MG63 (cell line): ENCODE measurements at regions not wholly inside any gene's neighbourhood (a gene's known extent, or its start where the extent isn't known, plus 50 kb on each side); places are given as distances from the start of the nearest gene placed in this dataset.
A peak's percentile ranks its signal among the peaks of the same experiment; 100 is the strongest.

ENCODE experiments used
- DNase-seq: peaks from one replicate; pipeline ENCODE4 v3.0.0-alpha.2; 2020
- H3K27me3 ChIP-seq: fragments of 250-450 bp; sonication (Bioruptor Pico); 2 replicates; pipeline ENCODE4 v1.5.1; 2020; ENCODE audit warnings: mild to moderate bottlenecking, moderate library complexity
- H3K36me3 ChIP-seq: fragments of 250-450 bp; sonication (Bioruptor Pico); 2 replicates; pipeline ENCODE4 v1.5.1; 2020; ENCODE audit warnings: mild to moderate bottlenecking, moderate library complexity
- H3K4me3 ChIP-seq: fragments of 250-450 bp; sonication (Bioruptor Pico); 2 replicates; pipeline ENCODE4 v1.5.1; 2020; ENCODE audit warnings: mild to moderate bottlenecking, moderate library complexity
- H3K9me3 ChIP-seq: fragments of 250-450 bp; sonication (Bioruptor Pico); 2 replicates; pipeline ENCODE4 v1.5.1; 2020; ENCODE audit warnings: mild to moderate bottlenecking, moderate library complexity

DNA sequence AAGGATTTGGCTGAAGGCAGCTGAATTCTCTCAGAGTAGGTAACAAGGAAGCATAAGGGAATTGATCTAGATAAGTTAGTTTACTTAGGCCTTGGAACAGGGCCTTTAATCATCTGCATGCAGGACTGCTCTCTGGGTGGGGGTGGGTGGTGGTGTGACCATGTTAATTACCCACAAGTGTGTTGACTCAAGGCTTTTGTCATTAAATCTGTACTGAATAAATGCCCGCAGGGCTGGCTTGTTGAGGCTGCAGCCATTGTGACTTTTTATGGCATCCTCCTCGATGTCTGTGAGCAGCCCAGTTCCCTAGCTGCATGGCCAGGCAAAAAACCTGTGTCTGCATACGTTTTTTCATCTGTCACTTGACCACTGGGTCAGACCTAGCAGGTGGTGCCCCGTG is 63.5 kb upstream of the ASCC3 start:
- Histone ChIP-seq H3K36me3 (no peaks in the 10 kb centered on the region), H3K4me3 (no peak overlapping the region), H3K27me3 (no peaks in the 10 kb centered on the region), H3K9me3 (no peaks in the 10 kb centered on the region)
- no peak for DNase-seq

DNA sequence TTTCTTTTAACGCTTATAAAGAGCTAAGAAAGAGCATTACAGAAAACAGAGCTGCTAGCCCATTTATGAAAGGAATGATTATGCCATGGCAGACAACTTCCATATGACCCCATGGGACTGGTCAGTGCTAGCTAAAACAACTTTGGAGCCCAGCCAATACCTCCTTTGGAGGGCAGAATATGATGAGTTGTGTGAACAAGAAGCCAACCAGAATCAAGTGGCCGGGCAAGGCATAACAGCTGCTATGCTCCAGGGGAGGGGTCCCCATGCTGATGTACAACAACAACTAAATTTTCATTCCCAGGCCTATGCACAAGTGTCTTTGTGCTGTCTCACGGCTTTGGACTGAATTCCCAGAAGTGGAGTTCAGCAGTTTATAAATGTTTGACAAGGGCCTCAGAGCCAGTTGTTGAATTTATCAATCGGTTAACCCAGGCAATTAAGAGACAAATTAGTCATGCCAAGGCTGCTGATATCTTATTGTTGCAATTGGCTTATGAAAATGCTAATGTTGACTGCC is 65.0 kb upstream of the ASCC3 start:
- no peak for DNase-seq
- no peaks in the 10 kb centered on the region for H3K27me3 ChIP-seq
- no peaks in the 10 kb centered on the region for H3K36me3 ChIP-seq
- H3K4me3 ChIP-seq = no peak overlapping the region
- no peaks in the 10 kb centered on the region for H3K9me3 ChIP-seq

GRCh38 chr6:100946711-100947110 is 65.6 kb upstream of the ASCC3 start:
- Histone ChIP-seq H3K27me3 (no peaks in the 10 kb centered on the region), H3K9me3 (no peaks in the 10 kb centered on the region), H3K4me3 (no peak overlapping the region), H3K36me3 (no peaks in the 10 kb centered on the region)
- no peak for DNase-seq

DNA sequence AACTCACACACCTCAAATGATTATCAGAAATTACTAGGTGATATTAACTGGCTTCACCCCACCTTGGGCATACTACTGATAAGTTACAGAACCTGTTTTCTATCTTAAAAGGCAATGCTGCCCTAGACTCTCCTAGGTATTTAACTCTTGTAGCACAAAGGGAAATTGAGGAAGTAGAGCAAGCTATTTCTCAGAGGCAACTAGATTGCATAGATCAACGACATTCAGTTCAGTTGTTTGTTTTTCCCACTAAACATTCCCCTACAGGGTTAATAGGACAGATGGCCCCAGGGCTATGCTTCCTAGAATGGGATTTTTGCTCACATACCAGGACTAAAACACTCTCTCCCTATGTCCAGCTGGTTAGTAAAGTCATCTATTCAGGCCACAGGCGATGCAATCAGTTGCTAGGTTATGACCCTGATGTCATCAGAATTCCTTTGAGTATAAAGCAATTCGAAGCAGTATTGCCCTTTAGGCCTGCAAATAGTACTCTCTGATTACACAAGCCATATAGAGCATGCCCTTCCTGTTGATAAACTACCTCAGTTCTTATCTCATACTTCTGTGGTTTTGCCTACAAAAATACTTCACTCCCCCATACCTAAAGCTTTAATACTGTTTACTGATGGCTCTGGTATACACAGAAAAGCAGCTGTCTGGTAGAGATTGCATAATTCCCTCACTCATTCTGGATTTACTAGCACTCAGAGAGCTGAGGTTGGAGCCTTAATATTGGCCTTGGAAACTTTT is 67.4 kb upstream of the ASCC3 start:
- DNase-seq = no peak
- Histone ChIP-seq H3K4me3 (no peak overlapping the region), H3K9me3 (no peaks in the 10 kb centered on the region)

GRCh38 chr6:100952006-100952405 is 70.9 kb upstream of the ASCC3 start:
- Histone ChIP-seq H3K4me3 (no peak overlapping the region), H3K9me3 (no peaks in the 10 kb centered on the region), H3K27me3 (no peaks in the 10 kb centered on the region), H3K36me3 (no peaks in the 10 kb centered on the region)
- DNase-seq = no peak

More for the DNA sequence above, 67.4 kb upstream of the ASCC3 start:
- Histone ChIP-seq H3K27me3 (no peaks in the 10 kb centered on the region), H3K36me3 (no peaks in the 10 kb centered on the region)

- no peaks in the 10 kb centered on the region for H3K27me3 ChIP-seq
- H3K36me3 ChIP-seq = no peaks in the 10 kb centered on the region
- no peaks in the 10 kb centered on the region for H3K9me3 ChIP-seq
- no peak for DNase-seq
- no peak overlapping the region for H3K4me3 ChIP-seq
Observed at GRCh38 chr6:100959280-100959679, 78.2 kb upstream of the ASCC3 start.

- H3K4me3 ChIP-seq = no peak overlapping the region
- DNase-seq = no peak
- no peaks in the 10 kb centered on the region for H3K36me3 ChIP-seq
- H3K27me3 ChIP-seq = no peaks in the 10 kb centered on the region
- no peaks in the 10 kb centered on the region for H3K9me3 ChIP-seq
Observed at GRCh38 chr6:100962466-100962865, 81.3 kb upstream of the ASCC3 start.

- H3K36me3 ChIP-seq = no peaks in the 10 kb centered on the region
- H3K9me3 ChIP-seq = no peaks in the 10 kb centered on the region
- H3K27me3 ChIP-seq = no peaks in the 10 kb centered on the region
- no peak overlapping the region for H3K4me3 ChIP-seq
- DNase-seq = no peak
Observed at GRCh38 chr6:100965067-100965466, 83.9 kb upstream of the ASCC3 start.

GRCh38 chr6:100968949-100969348 is 87.8 kb upstream of the ASCC3 start:
- no peak overlapping the region for H3K4me3 ChIP-seq
- DNase-seq = no peak

DNA sequence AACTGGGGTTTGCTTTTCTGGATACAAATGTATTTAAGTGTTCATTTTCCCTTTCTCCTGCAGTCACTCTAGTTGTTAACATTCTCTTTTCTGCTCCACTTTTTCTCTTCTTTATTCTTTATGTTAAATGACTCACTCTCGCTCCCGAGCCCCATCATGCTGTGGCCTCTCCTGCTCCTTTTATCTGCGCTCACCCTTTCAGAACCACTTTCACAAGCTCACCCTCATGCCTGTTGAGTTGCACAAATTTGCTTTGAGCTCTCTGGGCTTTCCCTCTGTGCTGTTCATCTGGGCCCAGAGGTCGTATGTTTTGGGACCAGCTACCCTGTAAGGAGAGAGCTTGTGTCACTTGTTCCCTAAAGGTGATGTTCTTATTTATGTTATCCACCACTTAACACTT is 98.1 kb upstream of the ASCC3 start:
- Histone ChIP-seq H3K27me3 (no peaks in the 10 kb centered on the region), H3K36me3 (no peaks in the 10 kb centered on the region), H3K4me3 (no peak overlapping the region), H3K9me3 (peaks cover 3% of the 10 kb centered on the region)
- DNase-seq = no peak

More at GRCh38 chr6:100968949-100969348, 87.8 kb upstream of the ASCC3 start:
- no peaks in the 10 kb centered on the region for H3K27me3 ChIP-seq
- H3K36me3 ChIP-seq = no peaks in the 10 kb centered on the region
- H3K9me3 ChIP-seq = no peaks in the 10 kb centered on the region

DNA sequence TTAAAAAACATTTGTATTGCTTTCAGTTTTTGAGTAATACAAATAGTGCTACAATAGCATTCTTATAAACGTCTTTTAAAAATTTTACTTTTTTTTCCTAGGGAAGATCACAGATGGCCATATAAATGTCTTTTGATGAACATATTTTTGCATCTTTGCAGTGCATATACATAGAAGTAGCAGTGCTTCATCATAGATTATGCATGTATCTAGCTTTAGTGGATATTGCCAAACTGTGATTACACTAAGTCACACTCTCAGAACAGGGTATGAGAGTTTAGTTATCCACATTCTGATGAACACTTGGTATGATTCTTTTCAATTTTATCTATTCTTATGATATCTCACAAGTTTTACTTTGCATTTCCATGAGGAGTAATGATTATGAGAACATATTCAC is 99.8 kb upstream of the ASCC3 start:
- no peak for DNase-seq
- no peaks in the 10 kb centered on the region for H3K27me3 ChIP-seq
- no peak overlapping the region for H3K4me3 ChIP-seq
- H3K9me3 ChIP-seq = peaks cover 3% of the 10 kb centered on the region
- no peaks in the 10 kb centered on the region for H3K36me3 ChIP-seq

DNA sequence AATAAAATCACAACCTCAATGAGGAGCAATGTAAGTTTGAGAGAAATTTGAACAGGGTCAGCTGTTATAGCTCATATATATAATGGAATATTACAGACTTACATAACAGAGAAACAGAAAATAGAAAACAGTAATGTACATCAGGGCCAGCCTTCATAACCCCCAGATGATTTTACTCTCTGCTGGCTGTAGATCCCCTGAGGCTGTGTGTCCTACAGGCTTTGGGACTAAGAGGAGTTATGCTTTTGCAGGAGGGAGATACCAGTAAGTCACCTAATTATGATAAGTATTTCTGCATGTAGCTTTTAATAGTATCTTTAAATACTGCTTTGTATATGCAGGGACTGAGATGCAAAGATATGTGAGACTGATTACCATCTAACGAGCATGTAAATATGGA is 105.8 kb upstream of the ASCC3 start:
- no peaks in the 10 kb centered on the region for H3K27me3 ChIP-seq
- no peak for DNase-seq
- peaks cover 3% of the 10 kb centered on the region for H3K9me3 ChIP-seq
- H3K4me3 ChIP-seq = no peak overlapping the region
- H3K36me3 ChIP-seq = no peaks in the 10 kb centered on the region

- no peak for DNase-seq
- Histone ChIP-seq H3K4me3 (no peak overlapping the region), H3K27me3 (no peaks in the 10 kb centered on the region), H3K9me3 (peaks cover 3% of the 10 kb centered on the region), H3K36me3 (no peaks in the 10 kb centered on the region)
Observed at GRCh38 chr6:100987556-100987955, 106.4 kb upstream of the ASCC3 start.

DNA sequence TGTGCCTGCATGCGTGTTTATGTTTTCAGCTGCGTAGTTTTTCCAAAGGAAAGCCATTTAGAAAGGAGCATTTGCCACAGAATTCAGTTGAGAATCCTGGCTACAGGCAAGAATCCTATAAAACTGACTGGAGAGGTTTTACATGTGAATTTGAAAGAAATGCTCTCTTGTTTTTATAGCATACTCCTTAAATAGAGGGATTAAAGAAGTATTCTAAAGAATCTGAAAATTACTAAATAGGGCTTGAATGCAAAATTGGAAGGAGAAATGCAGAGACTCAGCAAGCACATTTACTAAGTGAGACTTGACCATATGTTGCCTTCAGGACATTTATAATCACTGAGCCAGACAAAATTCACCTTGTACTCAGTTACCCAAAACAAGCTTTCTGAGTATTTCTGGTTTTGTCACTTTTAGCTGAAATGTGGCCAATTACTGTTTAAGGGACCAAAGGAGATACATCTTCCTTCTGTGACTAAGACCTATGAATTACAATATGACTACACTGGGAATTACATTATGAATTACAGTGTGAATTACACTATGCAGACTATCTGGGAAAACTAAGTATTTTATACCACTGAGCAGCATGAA is 107.4 kb upstream of the ASCC3 start:
- Histone ChIP-seq H3K9me3 (peaks cover 3% of the 10 kb centered on the region), H3K4me3 (no peak overlapping the region), H3K27me3 (no peaks in the 10 kb centered on the region), H3K36me3 (no peaks in the 10 kb centered on the region)
- no peak for DNase-seq

- Histone ChIP-seq H3K9me3 (no peaks in the 10 kb centered on the region), H3K36me3 (no peaks in the 10 kb centered on the region), H3K4me3 (no peak overlapping the region), H3K27me3 (no peaks in the 10 kb centered on the region)
- DNase-seq = no peak
Observed at GRCh38 chr6:100990070-100990469, 108.9 kb upstream of the ASCC3 start.

GRCh38 chr6:100996409-100996808 is 115.3 kb upstream of the ASCC3 start:
- Histone ChIP-seq H3K4me3 (no peak overlapping the region), H3K9me3 (no peaks in the 10 kb centered on the region), H3K36me3 (no peaks in the 10 kb centered on the region), H3K27me3 (no peaks in the 10 kb centered on the region)
- DNase-seq = no peak

GRCh38 chr6:100998111-100998510 is 117.0 kb upstream of the ASCC3 start:
- no peaks in the 10 kb centered on the region for H3K27me3 ChIP-seq
- DNase-seq = peak; percentile 5

DNA sequence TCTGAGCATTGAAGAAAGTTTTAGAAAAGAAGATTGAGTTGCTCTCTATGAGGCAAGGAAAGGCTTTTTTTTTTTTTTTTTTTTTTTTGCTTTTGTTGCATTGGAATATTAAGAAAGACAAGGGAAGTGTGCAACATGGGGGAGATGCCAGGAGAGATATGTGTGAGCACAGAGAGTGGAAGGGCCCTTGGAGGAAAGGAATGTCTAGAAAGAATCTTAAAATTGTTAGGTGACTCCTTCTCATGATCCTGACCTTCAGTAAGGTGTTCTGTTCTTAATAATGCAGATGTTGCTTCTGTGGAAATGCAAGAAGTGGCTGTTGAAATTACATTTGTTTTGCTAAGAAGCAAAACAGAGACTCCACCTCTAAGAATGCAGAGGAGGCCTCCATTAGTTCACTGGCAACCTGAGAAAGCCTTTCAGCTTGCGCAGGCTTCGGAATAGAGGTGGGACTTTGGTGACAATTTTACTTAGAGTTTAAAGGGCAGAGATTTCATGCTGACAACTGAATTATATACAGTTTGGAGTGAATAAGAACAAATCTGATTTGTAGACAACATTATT is 118.0 kb upstream of the ASCC3 start:
- DNase-seq = no peak
- Histone ChIP-seq H3K27me3 (no peaks in the 10 kb centered on the region), H3K9me3 (0 out of 2 replicates have a peak, but pooled peaks cover 3% of the 10 kb centered on the region), H3K36me3 (no peaks in the 10 kb centered on the region), H3K4me3 (no peak overlapping the region)

More at GRCh38 chr6:100998111-100998510, 117.0 kb upstream of the ASCC3 start:
- no peak overlapping the region for H3K4me3 ChIP-seq
- 0 out of 2 replicates have a peak, but pooled peaks cover 3% of the 10 kb centered on the region for H3K9me3 ChIP-seq
- H3K36me3 ChIP-seq = no peaks in the 10 kb centered on the region
